ENCODE measurements at regions not wholly inside any gene's neighbourhood (a gene's known extent, or its start where the extent isn't known, plus 50 kb on each side); places are given as distances from the start of the nearest gene placed in this dataset.
"Not testable (repeated sequence)": the region's sequence is repeated elsewhere in the genome, so short reads cannot be mapped to it uniquely, and the experiment has no call there.

- DNase-seq (ENCODE audit: low read depth), result no peak
- no peak for TF ChIP-seq CTCF (IDR thresholded peaks at IDR 0.05; ENCODE audit: control insufficient read depth, insufficient read depth, low read depth, low read length, missing control alignments)
- no peak overlapping the region for H3K4me3 ChIP-seq (ENCODE audit: control insufficient read depth, low read depth, low read length)
Observed at GRCh38 chr9:135190789-135191577, 103.5 kb downstream of the OLFM1 start.

- TF ChIP-seq CTCF (IDR thresholded peaks at IDR 0.05; ENCODE audit: control insufficient read depth, insufficient read depth, low read depth, low read length, missing control alignments), result no peak
- H3K4me3 ChIP-seq (ENCODE audit: control insufficient read depth, low read depth, low read length), result no peak overlapping the region
- DNase-seq (ENCODE audit: low read depth), result no peak
Observed at GRCh38 chr9:135192686-135193085, 105.2 kb downstream of the OLFM1 start.

GRCh38 chr9:135195975-135196374 lies 108.5 kb downstream of the OLFM1 start:
- not testable (repeated sequence) for DNase-seq (ENCODE audit: low read depth); H3K4me3 ChIP-seq (ENCODE audit: control insufficient read depth, low read depth, low read length)

GRCh38 chr9:135196474-135196873 lies 109.0 kb downstream of the OLFM1 start:
- no peak for TF ChIP-seq CTCF (IDR thresholded peaks at IDR 0.05; ENCODE audit: control insufficient read depth, insufficient read depth, low read depth, low read length, missing control alignments)
- DNase-seq (ENCODE audit: low read depth), result no peak
- H3K4me3 ChIP-seq (ENCODE audit: control insufficient read depth, low read depth, low read length), result no peak overlapping the region

- no peak overlapping the region for H3K4me3 ChIP-seq (ENCODE audit: control insufficient read depth, low read depth, low read length)
- TF ChIP-seq CTCF (IDR thresholded peaks at IDR 0.05; ENCODE audit: control insufficient read depth, insufficient read depth, low read depth, low read length, missing control alignments), result no peak
- no peak for DNase-seq (ENCODE audit: low read depth)
Observed at GRCh38 chr9:135198144-135198543, 110.7 kb downstream of the OLFM1 start.

GRCh38 chr9:135198586-135199285 lies 111.3 kb downstream of the OLFM1 start:
- DNase-seq (ENCODE audit: low read depth), result no peak
- TF ChIP-seq CTCF (IDR thresholded peaks at IDR 0.05; ENCODE audit: control insufficient read depth, insufficient read depth, low read depth, low read length, missing control alignments), result no peak
- no peak overlapping the region for H3K4me3 ChIP-seq (ENCODE audit: control insufficient read depth, low read depth, low read length)

GRCh38 chr9:135199489-135199888 lies 112.0 kb downstream of the OLFM1 start:
- no peak overlapping the region for H3K4me3 ChIP-seq (ENCODE audit: control insufficient read depth, low read depth, low read length)
- TF ChIP-seq CTCF (IDR thresholded peaks at IDR 0.05; ENCODE audit: control insufficient read depth, insufficient read depth, low read depth, low read length, missing control alignments), result no peak
- no peak for DNase-seq (ENCODE audit: low read depth)

Data from AG09309 (cell line).